ENCODE measurements at regions not wholly inside any gene's neighbourhood (a gene's known extent, or its start where the extent isn't known, plus 50 kb on each side); places are given as distances from the start of the nearest gene placed in this dataset.

DNA sequence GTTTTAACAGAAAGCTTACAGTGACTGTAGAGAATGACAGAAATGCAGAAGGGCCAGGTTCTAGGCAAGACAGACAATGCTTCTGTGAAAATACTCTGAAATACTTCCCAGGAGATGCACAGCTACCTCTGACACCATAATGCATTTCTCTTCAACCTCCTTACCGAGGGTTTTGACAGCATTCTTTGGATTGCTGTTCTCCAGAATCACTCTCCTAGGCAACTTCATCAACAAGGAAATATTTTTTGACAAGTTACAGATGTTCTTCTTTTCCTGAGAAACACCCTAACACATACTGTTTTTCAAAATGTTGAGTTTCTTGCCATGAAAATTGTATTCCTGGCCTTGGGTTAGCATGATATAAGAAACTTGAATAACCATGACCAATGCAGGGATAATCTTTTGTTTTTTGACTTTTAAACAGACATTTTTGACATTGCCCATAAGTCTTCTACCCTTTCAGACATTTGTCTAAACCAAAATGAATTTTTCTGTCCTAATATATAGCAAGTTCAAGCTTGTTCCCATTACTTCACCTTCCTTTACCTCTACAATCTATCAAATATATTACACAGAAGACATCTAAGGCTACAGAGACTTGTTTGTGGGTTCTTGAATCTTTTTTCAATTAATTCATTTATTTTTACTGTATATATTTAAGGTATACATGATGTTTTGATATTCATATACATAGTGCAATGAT lies 108.1 kb downstream of the CCDC34 start:
- peaks cover 36% of the 10 kb centered on the region for H3K27me3 Mint-ChIP-seq
- H3K27ac Mint-ChIP-seq: no peak overlapping the region
- no peaks in the 10 kb centered on the region for H3K4me1 Mint-ChIP-seq
- no peaks in the 10 kb centered on the region for H3K36me3 Mint-ChIP-seq (ENCODE audit: low read depth)
- no peaks in the 10 kb centered on the region for H3K9me3 ChIP-seq (ENCODE audit: control insufficient read depth, low read length, poor library complexity, severe bottlenecking)
- ATAC-seq (no peak), DNase-seq (no peak)
- no peak overlapping the region for H3K4me3 Mint-ChIP-seq

DNA sequence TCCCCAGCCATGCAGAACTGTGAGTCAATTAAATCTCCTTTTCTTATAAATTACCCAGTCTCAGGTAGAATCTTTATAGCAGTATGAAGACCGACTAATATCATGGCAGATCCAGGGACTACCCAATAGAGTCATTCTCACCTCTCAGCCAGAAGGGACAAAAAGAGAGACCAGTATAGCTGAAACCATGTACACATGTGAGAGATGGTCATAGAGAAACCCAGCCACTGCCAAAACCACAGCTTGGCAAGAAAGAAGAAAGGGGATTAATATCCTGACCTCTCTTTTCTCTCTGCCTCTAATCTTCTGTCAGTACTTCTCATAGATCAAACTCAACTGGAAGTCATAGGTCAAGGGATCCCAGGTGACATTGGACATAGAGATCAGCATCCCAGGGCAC lies 109.8 kb downstream of the CCDC34 start:
- Mint-ChIP-seq H3K4me1 (no peaks in the 10 kb centered on the region), H3K27me3 (peaks cover 42% of the 10 kb centered on the region)
- no peak for ATAC-seq

DNA sequence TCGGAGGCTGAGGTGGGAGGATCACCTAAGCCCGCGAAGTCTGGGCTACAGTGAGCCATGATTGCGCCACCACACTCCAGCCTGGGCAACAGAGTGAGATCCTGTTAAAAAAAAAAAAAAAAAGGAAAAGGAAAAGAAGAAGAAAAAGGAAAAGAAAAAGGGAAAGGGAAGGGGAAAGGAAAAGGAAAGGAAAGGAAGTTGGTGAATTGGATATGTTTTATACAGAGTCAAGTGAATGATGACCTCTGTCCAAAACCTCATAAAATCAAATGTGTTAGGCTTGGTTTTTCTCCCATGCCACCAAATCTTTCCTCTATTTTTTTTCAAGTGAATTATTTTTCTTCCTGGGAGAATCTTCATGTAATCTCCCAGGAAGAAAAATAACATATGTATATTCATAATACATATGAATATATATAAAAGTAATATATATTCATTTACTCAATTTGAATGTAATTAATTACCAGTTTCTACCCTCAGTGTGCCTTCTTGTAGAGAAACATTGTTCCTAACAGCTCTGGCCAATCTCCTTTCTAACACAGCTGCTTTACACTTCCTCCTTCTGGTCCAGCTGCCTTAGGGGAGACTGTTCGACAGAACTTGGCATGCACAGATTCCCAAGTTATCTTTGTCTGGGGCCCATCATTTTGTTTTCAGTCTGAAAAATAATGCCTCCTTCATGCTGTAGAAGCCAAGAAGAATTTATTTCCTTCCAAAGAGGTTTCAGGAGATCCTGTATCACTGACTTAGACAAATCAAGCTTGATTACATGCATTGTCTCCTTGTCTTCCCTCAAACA lies 111.9 kb downstream of the CCDC34 start:
- Mint-ChIP-seq H3K27me3 (peaks cover 36% of the 10 kb centered on the region), H3K36me3 (ENCODE audit: low read depth) (no peaks in the 10 kb centered on the region), H3K4me3 (no peak overlapping the region), H3K27ac (no peak overlapping the region), H3K4me1 (no peaks in the 10 kb centered on the region)
- DNase-seq (no peak), ATAC-seq (no peak)
- H3K9me3 ChIP-seq (ENCODE audit: control insufficient read depth, low read length, poor library complexity, severe bottlenecking): no peaks in the 10 kb centered on the region

More for the DNA sequence above, 109.8 kb downstream of the CCDC34 start:
- Mint-ChIP-seq H3K36me3 (ENCODE audit: low read depth) (no peaks in the 10 kb centered on the region), H3K27ac (no peak overlapping the region), H3K4me3 (no peak overlapping the region)
- no peaks in the 10 kb centered on the region for H3K9me3 ChIP-seq (ENCODE audit: control insufficient read depth, low read length, poor library complexity, severe bottlenecking)
- DNase-seq: no peak

DNA sequence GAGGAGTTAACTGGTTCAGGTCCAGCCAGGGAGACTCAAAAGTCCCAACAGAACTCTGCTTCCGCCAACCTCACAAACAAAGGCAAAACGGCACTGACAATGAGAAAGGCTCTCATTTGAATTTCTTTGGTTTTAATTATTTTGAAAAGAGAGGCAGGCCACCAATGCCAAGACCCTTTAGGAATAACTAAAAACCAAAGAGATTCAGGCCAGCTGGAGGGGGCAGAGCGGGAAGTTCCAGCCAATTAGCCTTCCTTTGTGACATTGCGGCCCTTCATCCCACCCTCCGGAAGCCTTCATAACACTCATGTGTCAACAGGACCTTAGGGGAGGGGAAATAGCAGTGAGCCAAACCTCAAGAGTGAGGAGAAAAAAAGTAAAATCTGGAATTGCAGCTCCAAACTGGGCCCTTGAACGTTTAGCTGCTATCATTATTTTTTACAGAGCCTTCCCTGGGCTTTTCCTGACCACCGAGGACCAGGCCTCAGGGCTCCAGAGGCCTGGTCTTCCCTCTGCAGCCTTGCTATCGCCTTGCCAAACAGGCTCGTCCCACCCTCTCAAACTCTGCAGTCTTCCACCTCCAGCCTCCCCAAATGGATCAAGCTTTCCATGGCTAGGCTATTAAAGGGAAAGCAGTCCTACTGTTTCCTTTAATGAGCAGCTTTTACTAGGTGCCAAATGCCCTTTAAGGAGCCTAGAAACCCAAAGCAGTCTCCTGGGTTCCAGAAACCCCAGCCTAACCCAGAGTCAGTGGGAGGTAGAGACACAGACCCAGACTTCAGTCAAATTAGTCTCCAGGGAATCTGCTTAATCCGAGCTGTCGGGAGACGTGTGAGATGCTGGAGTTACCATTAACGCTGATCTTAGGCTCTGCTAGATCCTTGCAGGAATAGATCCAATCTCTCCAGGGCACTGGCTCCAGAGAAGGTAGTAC lies 114.2 kb downstream of the CCDC34 start:
- ATAC-seq (no peak), DNase-seq (no peak)
- Mint-ChIP-seq H3K36me3 (ENCODE audit: low read depth) (peaks cover 2% of the 10 kb centered on the region), H3K27ac (no peak overlapping the region), H3K4me1 (no peaks in the 10 kb centered on the region), H3K27me3 (peaks cover 33% of the 10 kb centered on the region), H3K4me3 (no peak overlapping the region)
- H3K9me3 ChIP-seq (ENCODE audit: control insufficient read depth, low read length, poor library complexity, severe bottlenecking): no peaks in the 10 kb centered on the region

DNA sequence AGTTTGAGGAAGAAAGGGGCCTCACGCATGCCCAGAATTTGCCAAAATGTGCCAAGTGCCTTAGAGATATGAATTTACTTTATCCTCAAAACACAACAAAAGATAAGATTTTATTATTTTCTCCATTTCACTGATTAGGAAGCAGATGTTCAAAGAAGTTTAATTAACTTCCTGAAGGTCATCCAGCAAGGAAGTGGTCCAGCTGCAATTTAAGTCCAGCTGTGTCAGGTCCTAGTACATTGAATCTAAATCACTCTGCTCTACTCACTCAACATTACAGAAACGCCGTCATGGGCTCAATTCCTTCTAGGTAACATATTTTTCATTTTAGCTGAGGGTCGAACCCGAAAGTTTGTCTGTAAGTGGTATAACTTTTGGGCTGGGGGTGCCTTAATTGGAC lies 115.4 kb downstream of the CCDC34 start:
- DNase-seq: no peak
- Mint-ChIP-seq H3K4me1 (no peaks in the 10 kb centered on the region), H3K36me3 (ENCODE audit: low read depth) (peaks cover 2% of the 10 kb centered on the region)

DNA sequence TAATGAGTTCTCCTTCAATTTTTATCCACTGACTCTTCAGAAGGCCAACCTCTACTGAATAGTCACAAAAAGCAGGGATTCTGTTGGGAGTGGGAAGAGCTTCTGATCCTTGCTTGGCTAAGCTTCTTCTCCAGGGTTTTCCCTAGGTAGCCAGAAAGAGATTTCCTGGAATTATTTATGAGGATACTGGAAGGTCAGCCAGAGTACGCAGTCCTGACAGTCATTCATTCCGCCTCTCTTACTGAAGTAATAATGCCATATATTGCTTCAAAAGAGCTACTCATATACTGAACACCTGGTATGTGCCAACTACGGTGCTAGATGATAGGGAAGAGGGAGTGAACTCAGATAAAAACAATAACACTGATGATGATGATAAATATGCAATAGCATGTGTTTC lies 116.1 kb downstream of the CCDC34 start:
- H3K27ac Mint-ChIP-seq: no peak overlapping the region
- H3K9me3 ChIP-seq (ENCODE audit: control insufficient read depth, low read length, poor library complexity, severe bottlenecking): no peaks in the 10 kb centered on the region
- H3K4me1 Mint-ChIP-seq: no peaks in the 10 kb centered on the region
- H3K4me3 Mint-ChIP-seq: no peak overlapping the region
- DNase-seq (no peak), ATAC-seq (no peak)
- H3K27me3 Mint-ChIP-seq: peaks cover 33% of the 10 kb centered on the region
- peaks cover 2% of the 10 kb centered on the region for H3K36me3 Mint-ChIP-seq (ENCODE audit: low read depth)

More for the DNA sequence above, 115.4 kb downstream of the CCDC34 start:
- no peak overlapping the region for H3K27ac Mint-ChIP-seq
- no peak overlapping the region for H3K4me3 Mint-ChIP-seq
- peaks cover 33% of the 10 kb centered on the region for H3K27me3 Mint-ChIP-seq
- H3K9me3 ChIP-seq (ENCODE audit: control insufficient read depth, low read length, poor library complexity, severe bottlenecking): no peaks in the 10 kb centered on the region
- ATAC-seq: no peak

DNA sequence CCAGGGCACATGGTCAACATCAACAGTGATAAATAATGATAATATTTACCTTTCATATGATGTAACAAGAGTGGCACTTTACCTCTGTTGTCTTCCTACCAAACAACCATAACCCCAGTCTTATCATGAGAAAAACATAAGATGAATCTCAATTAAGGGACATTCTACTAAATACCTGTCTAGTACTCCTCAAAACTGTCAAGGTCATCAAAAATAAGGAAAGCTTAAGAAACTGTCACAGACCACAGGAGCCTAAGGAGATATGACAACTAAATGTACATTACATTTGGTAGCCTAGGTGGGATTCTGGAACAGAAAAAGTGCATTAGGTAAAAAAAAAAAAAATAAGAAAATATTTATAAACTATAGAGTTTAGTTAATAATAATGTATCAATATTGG lies 118.1 kb downstream of the CCDC34 start:
- ATAC-seq: no peak
- Mint-ChIP-seq H3K36me3 (ENCODE audit: low read depth) (peaks cover 2% of the 10 kb centered on the region), H3K4me3 (no peak overlapping the region), H3K4me1 (no peaks in the 10 kb centered on the region), H3K27me3 (peaks cover 33% of the 10 kb centered on the region), H3K27ac (no peak overlapping the region)
- H3K9me3 ChIP-seq (ENCODE audit: control insufficient read depth, low read length, poor library complexity, severe bottlenecking): no peaks in the 10 kb centered on the region
- no peak for DNase-seq

DNA sequence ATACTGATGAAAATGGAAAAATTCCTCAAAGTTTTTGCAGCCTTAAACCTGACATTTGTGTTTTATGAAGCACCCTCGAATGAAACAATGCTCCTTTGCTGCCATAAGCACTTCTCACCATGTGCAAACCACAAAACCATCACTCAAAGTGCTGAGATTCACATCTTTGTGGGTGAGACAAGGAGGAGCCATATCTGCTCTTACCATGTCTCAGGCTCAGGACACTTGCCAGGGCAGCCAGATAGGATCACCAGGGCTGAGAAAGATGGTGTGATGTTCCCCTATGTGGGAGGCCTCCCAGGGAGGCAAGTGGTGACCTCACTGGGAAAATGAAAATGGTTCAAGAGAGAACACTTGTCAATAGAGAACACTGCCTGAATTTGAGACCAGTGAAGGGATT lies 120.4 kb downstream of the CCDC34 start:
- Mint-ChIP-seq H3K27ac (no peak overlapping the region), H3K4me3 (no peak overlapping the region), H3K4me1 (no peaks in the 10 kb centered on the region), H3K36me3 (ENCODE audit: low read depth) (peaks cover 2% of the 10 kb centered on the region), H3K27me3 (peaks cover 30% of the 10 kb centered on the region)
- ATAC-seq (no peak), DNase-seq (no peak)
- H3K9me3 ChIP-seq (ENCODE audit: control insufficient read depth, low read length, poor library complexity, severe bottlenecking): no peaks in the 10 kb centered on the region

DNA sequence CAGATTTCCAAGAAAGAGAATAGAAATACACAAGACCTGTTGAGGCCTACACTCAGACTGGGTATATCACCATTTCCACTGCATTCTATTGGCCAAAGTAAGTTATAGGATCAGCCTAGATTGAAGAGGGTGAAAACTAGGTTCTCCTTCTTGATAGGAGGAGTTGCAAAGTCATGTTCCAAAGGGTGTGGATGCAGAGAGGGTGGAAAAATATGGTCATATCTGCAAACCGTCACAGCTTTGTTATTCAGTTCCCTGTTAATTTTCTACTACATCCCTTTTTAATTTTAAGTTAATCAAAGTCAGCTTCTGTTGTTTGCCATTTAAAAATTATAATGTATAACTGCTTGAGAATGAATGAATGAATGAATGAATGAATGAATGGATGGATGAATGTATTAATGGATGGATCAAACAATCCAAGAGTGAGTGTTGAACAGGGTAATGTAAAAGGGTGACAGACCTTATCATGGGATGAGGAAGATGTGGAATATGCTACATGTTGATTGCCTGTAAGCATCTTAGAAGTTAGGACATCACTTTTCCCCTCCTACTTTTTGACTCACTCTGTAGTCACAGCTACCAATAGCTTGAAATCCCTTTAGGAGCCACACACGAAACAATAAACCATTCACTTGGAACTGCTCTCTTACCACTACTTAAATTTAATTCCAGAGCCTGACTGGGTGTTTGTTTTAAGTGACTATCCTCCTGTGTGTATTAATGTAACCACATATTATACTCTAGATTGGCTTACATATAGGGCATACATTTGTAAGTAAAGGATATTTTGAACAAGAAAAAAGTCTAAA lies 121.5 kb downstream of the CCDC34 start:
- peaks cover 23% of the 10 kb centered on the region for H3K27me3 Mint-ChIP-seq

DNA sequence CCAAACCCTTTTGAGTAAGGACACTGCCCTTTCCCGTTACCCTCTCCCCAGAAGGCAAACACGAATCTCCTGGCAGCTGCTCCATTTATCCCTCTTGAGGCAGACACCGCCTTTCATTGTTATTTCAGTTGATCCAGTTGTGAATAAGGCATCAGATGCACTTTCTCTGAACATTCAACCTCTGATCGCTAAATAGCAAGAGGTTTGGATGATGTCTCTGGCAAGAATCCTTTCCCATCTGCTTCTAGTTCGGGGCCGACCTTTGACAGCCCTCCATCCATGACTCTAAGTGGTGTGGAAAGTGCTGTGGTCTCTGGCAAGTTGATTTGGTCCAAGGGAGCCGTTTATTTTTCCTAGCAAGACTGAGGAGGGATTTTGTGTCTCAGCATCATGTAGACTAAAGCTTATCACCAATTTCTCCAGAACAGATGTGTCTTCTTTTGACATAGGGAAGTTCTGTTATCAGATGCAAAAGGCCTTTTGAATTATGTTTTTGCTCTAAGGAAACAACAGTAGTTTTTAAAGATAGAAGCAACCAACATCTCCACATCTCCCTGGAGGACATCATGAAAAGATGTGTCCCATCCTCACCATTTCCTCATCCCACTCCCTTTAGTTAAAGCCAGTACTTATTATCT lies 123.6 kb downstream of the CCDC34 start:
- no peaks in the 10 kb centered on the region for H3K4me1 Mint-ChIP-seq
- no peak overlapping the region for H3K4me3 Mint-ChIP-seq
- no peak overlapping the region for H3K27ac Mint-ChIP-seq
- H3K36me3 Mint-ChIP-seq (ENCODE audit: low read depth): no peaks in the 10 kb centered on the region
- H3K27me3 Mint-ChIP-seq: peaks cover 23% of the 10 kb centered on the region
- DNase-seq (no peak), ATAC-seq (no peak)
- H3K9me3 ChIP-seq (ENCODE audit: control insufficient read depth, low read length, poor library complexity, severe bottlenecking): no peaks in the 10 kb centered on the region

More for the DNA sequence above, 121.5 kb downstream of the CCDC34 start:
- no peak for ATAC-seq
- no peak for DNase-seq
- H3K9me3 ChIP-seq (ENCODE audit: control insufficient read depth, low read length, poor library complexity, severe bottlenecking): no peaks in the 10 kb centered on the region
- peaks cover 2% of the 10 kb centered on the region for H3K36me3 Mint-ChIP-seq (ENCODE audit: low read depth)
- no peaks in the 10 kb centered on the region for H3K4me1 Mint-ChIP-seq
- no peak overlapping the region for H3K27ac Mint-ChIP-seq
- H3K4me3 Mint-ChIP-seq: no peak overlapping the region

DNA sequence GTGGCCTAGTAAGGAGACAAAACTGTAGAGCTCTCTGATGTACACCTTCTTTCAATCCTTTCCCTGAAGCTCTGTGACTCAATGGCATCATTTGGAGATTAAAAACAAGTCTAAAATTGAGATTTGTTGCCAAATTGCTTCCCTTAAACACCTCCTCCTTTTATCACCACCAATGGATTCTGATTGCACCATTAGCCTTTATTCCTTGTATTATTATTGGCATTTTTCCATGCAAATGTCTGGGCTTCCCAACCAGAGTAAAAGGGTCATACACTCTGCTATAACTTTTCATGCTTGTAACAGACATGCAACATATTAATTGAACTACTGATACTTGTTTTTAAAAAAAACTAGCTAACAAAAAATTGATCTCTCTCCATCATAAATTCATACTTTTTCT lies 124.2 kb downstream of the CCDC34 start:
- ATAC-seq (no peak), DNase-seq (no peak)
- no peaks in the 10 kb centered on the region for H3K4me1 Mint-ChIP-seq
- no peaks in the 10 kb centered on the region for H3K36me3 Mint-ChIP-seq (ENCODE audit: low read depth)
- peaks cover 19% of the 10 kb centered on the region for H3K27me3 Mint-ChIP-seq
- no peak overlapping the region for H3K4me3 Mint-ChIP-seq
- no peak overlapping the region for H3K27ac Mint-ChIP-seq
- H3K9me3 ChIP-seq (ENCODE audit: control insufficient read depth, low read length, poor library complexity, severe bottlenecking): no peaks in the 10 kb centered on the region

DNA sequence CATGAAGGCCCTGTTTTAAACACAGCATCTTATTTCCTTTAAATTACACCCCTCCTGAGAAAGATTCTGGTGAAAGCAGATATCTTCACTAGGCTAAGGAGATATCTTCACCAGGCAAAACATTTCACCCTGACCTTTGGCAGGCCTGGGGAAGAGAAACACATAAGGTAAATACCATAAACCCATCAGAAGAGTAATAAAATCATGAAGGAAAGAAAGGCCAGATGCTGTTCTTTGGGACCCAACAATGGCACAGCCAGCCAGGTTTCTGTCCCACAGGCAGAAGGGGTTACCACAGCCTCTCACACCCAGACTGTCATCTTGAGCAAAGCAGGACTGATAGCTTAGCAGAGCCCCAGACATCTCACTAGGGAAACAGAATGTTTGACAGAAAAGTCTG lies 125.4 kb downstream of the CCDC34 start:
- ATAC-seq (no peak), DNase-seq (no peak)
- H3K27ac Mint-ChIP-seq: no peak overlapping the region
- no peaks in the 10 kb centered on the region for H3K9me3 ChIP-seq (ENCODE audit: control insufficient read depth, low read length, poor library complexity, severe bottlenecking)
- H3K4me3 Mint-ChIP-seq: no peak overlapping the region
- H3K27me3 Mint-ChIP-seq: peaks cover 17% of the 10 kb centered on the region
- H3K36me3 Mint-ChIP-seq (ENCODE audit: low read depth): no peaks in the 10 kb centered on the region
- peaks cover 2% of the 10 kb centered on the region for H3K4me1 Mint-ChIP-seq
